Hematopoietic multipotent progenitor cell (in vitro differentiated cells): ENCODE measurements at regions not wholly inside any gene's neighbourhood (a gene's known extent, or its start where the extent isn't known, plus 50 kb on each side); places are given as distances from the start of the nearest gene placed in this dataset.

Experiments used
- DNase-seq, 3 donors: peaks; one replicate each; pipeline ENCODE4 v3.0.0-alpha.2; 2011 to 2015; ENCODE audit warnings: low read depth in 2 of 3, low spot score in 2 of 3

DNA sequence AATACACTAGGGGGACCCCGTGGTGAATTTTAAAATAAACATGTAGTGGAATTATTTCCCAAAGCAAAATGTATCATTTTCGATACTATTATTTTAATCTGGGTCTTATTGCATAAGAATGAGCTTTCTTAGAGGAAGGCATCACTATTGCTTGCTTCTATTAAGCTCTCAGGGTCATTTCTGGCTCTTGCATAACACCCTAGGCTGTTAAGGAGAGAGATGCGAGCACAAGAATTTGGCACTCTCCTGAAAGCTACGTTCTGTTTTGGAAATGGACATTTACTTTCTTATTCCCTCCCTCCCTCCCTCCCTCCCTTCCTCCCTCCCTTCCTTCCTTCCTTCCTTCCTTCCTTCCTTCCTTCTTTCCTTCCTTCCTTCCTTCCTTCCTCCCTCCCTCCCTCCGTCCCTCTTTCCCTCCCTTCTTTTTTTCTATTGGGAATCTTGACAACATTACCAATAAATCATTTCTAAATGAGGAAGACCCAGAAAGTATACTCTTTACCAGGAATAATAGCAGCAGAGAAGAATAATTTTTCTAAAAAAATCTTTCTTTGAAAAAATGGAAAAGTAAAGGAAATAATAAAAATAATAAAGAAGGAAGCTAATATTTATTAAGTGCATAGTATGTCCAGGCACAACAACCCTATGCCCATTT is 83.6 kb upstream of the BDNF start:
- no peak for DNase-seq

DNA sequence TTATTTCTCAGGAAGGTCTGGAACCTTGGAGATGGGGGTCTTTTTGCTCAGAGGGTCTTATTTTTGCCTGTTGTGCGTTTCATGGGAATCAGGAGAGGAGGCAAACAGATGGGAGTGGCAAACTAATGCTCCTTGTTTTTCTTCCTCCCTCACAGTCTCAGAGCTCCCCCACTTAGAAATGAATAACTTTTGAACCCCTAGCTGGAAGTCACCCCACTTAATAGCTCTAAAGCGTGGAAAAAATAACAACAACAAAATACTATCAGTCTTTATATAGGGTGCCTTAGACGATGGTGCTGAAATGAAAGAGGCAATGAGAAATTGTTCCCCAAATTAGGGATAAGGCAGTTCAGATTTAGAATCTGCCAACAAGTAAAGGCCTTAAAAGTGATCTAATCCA is 76.8 kb upstream of the BDNF start:
- no peak for DNase-seq

DNA sequence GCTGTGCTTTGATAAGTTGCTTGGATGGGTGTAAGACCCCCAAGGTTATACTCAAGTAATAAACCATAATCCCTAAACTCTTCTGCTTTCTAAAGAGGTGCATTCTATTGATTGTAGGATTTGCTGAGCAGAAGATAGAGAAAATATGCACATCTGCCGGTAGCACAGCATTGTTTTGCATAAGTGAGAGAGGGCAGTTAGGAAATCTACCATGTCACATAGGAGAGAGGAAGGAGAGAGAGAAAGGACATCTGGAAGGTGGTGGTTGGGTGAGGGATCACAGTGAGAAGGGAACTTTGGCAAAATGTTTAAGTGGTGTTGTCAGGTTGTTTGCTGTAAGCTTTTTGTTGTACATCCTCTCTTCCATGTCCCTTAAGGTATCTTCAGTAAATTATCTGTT is 73.6 kb upstream of the BDNF start:
- DNase-seq, result no peak

DNA sequence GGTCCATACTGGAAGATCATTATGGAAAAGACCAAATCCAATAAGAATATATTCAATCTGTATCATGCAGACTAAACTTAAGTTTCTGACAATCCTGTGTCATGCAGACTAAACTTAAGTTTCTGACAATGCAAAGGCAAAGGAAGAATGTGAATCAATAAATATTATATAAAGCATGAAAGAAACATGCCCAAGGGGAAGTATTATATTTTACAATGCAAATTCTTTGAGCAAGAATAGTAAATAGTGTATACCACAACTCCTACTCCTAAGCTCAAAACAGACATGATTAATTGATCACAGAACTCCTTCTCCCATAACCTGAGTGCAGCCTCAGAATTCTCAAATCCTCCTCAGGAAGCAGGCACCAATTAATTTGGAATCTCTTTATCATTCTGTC is 71.3 kb upstream of the BDNF start:
- no peak for DNase-seq

DNA sequence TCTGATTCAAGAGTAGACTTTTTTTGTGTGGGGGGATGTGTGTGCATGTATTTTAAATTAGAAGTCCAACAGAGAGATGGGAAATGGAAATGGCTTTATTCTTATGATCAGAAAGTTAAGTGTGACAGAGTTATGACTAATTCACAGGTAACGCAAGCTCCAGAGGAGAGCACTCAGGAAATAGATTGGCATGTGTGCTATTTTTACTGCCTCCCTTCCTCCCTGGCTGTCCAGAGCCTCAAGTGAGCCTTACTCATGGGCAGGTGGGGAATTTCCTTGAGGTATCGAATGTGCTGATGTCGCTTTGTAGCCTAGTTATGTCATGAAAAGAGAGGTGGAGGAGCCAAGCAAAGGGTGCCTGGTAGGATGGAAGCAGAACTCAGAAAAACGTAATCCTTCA is 70.3 kb upstream of the BDNF start:
- DNase-seq, result no peak

DNA sequence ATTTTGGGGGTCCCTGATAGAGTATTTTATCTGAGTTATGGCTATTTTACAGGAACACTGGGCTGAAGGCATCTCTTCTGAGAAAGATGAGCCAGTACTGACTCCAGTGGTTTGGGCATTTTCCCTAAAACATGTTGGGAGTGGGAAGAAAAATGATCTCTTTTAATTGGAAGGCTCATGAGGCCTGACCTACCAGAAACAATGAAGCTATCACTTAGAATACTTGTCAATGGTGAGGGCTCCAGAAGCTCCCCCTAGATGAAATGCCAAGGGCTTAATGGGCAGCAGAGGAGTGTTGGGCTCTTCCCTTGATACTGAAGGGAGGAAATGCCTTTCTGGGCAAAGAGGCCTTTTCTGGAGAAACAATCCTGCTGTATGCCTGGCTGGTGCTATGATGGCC is 63.5 kb upstream of the BDNF start:
- DNase-seq, result no peak

DNA sequence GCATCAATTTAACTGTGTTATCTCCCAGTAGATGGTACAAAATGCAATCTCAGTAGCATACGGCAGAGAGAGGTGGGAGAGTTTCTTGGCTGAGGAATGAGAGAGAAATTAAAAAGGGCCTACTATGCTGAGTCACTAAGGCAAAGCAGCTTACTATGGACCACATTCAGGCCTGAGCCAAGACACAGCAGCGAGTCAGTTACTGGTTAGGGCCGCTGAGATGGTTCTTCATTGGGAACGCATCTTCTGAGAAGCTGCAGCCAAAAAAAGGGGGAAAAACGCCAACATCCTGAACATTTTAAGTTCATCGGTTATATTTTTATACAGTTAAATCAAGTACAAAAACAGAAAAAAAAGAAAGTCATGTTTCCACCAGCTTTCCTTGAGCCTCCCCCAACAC is 61.1 kb upstream of the BDNF start:
- no peak for DNase-seq

DNA sequence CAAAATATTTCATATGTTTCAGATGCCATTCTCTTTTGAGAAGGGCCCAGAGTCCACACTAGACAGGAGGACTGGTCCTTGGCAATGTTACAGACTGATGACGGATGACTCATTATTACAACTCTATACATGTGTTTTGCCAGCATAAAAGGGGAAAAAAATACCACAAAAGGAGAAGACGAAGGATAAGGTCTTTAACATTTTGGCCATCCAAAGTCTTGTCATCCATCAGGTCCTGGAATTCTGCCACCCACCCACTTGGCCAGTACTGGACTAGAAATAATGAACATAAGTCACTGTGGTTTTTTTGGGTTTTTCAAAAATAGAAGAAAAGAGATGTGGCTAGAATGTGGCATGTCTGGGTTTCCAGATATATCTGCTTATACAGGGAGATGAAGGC is 57.7 kb upstream of the BDNF start:
- DNase-seq, result no peak

DNA sequence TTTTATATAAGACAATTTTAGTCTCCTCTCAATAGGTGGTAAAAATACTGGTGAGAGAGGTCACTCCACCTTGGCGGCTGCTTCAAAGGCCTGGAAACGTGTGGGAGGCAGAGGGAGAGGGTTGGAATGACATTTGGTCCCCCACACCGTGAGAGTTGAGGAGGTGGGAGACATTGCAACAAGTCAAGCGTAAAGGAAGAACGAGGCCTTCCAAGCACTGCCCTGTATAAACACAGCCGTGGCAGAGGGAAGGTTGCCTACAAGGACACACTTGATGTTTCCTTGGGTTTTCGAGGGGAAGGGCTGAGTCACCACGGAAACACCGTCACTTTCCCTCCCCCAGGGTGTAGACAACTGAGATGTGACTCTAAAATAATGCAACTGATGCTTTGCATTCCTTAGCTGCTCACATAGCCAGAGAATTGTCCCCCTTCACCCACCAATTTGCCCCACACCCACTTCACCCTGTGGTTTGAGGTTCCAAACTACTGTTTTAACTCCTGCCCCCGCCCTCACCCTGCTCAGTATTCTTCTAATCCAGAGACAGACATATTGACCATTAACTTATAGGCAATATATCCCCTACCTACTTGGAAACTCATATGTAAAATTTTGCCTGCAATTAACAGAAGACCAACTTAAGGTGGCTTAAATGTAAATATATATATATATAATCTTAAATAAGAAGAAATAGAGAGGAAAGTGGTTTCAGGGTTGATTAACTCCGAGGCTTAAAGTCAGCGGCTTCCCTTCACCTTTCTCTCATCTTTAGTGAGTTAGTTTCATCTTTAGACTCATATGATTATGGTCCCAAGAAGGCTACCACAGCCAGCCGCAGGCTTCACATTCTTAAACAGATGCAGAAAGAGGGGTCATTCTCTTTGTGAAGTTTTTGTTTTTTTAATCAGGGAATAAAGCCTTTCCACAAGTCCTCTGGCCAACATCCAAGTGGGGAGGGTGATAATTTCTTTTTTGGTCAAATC is 54.1 kb upstream of the BDNF start:
- no peak for DNase-seq
